Peyer's patch (tissue), 4 donors: ENCODE measurements at regions not wholly inside any gene's neighbourhood (a gene's known extent, or its start where the extent isn't known, plus 50 kb on each side); places are given as distances from the start of the nearest gene placed in this dataset.

Experiments
- DNase-seq, 3 donors: peaks; one replicate each; pipeline ENCODE4 v3.0.0-alpha.2; 2017 to 2019
- H3K27ac ChIP-seq, 4 donors: fragments of 200-600 bp; sonication (generic); one replicate each; pipeline ENCODE4 v1.5.1; 2016 to 2019
- H3K27me3 ChIP-seq, 2 donors: fragments of 200-600 bp; sonication (generic); one replicate each; pipeline ENCODE4 v1.5.1; 2019
- H3K36me3 ChIP-seq, 3 donors: fragments of 200-600 bp; sonication (generic); one replicate each; pipeline ENCODE4 v1.5.1; 2016 to 2019
- H3K4me1 ChIP-seq, 4 donors: fragments of 200-600 bp; sonication (generic); one replicate each; pipeline ENCODE4 v1.5.1; 2016 to 2019
- H3K4me3 ChIP-seq, 4 donors: fragments of 200-600 bp; sonication (generic); 1 replicate in 3 of 4; 2 replicates in 1 of 4; pipeline ENCODE4 v1.5.1; 2016 to 2019; ENCODE audit warnings: mild to moderate bottlenecking in 1 of 4
- H3K9me3 ChIP-seq, 4 donors: fragments of 200-600 bp; sonication (generic); one replicate each; pipeline ENCODE4 v1.5.1; 2016 to 2019; ENCODE audit warnings: mild to moderate bottlenecking in 1 of 4
- POLR2A ChIP-seq, 2 donors: fragments of 450-650 bp; IDR thresholded peaks; one replicate each; pipeline ENCODE4 v1.5.1; 2017; ENCODE audit warnings: antibody characterized with exemption in 2 of 2, mild to moderate bottlenecking in 2 of 2, moderate library complexity in 2 of 2
- TF ChIP-seq, protein P1 (sequence below), 6 experiments: fragments of 450-650 bp in 4 of 6; fragments of 200-600 bp in 2 of 6; sonication (generic) in 1 of 6; IDR thresholded peaks; one replicate each; pipeline ENCODE4 v1.5.1; 2017 to 2019; ENCODE audit warnings: antibody characterized with exemption in 6 of 6, mild to moderate bottlenecking in 3 of 6, moderate library complexity in 1 of 6

DNA sequence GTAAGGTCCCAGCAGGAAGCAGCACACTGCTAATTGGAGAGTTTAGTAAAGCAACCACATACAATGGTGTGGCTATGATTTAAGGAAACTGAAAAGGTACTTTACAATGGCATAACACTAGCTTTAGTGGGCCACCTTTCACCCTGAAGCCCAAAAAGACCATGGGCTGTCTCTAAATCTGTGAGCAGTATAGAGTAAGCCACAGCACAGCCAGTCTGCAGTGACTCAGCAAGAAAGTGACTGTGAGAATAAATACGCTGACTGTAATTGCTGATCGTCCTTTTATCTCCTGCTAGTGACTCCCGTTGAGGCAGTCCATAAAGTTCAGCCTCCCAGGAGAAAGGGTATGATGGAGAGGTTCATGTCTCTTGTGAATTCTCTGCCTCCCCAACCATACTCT lies 679.8 kb upstream of the KIF2B start:
- no peak for DNase-seq
- TF ChIP-seq, protein P1, sequence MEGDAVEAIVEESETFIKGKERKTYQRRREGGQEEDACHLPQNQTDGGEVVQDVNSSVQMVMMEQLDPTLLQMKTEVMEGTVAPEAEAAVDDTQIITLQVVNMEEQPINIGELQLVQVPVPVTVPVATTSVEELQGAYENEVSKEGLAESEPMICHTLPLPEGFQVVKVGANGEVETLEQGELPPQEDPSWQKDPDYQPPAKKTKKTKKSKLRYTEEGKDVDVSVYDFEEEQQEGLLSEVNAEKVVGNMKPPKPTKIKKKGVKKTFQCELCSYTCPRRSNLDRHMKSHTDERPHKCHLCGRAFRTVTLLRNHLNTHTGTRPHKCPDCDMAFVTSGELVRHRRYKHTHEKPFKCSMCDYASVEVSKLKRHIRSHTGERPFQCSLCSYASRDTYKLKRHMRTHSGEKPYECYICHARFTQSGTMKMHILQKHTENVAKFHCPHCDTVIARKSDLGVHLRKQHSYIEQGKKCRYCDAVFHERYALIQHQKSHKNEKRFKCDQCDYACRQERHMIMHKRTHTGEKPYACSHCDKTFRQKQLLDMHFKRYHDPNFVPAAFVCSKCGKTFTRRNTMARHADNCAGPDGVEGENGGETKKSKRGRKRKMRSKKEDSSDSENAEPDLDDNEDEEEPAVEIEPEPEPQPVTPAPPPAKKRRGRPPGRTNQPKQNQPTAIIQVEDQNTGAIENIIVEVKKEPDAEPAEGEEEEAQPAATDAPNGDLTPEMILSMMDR (IDR thresholded peaks at IDR 0.05) = no peak
- TF ChIP-seq POLR2A (IDR thresholded peaks at IDR 0.05) = no peak
- H3K27me3 ChIP-seq = no peaks in the 10 kb centered on the region
- no peaks in the 10 kb centered on the region for H3K36me3 ChIP-seq
- no peaks in the 10 kb centered on the region for H3K9me3 ChIP-seq
- no peak overlapping the region for H3K4me3 ChIP-seq
- H3K4me1 ChIP-seq = no peaks in the 10 kb centered on the region
- H3K27ac ChIP-seq = no peak overlapping the region

DNA sequence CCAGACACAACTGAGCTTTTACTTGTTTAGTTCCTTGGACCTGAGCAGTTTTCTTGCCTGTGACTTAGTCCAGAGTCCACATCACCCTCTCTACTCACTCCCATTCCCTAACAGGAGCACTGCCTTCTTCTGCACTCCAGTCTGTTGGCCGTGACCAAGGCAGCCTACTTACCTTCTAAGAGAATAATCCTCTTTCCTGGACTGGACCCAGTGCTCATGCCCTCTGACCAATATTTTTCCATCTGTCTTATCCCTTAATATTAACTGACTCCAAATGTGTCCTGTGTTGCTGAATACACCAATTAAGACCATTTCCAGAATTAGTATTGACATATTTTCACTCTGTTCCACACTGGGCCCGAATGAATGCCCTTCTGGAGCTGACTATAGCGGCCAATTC lies 681.0 kb upstream of the KIF2B start:
- no peaks in the 10 kb centered on the region for H3K36me3 ChIP-seq
- no peak overlapping the region for H3K4me3 ChIP-seq
- H3K9me3 ChIP-seq = no peaks in the 10 kb centered on the region
- H3K27me3 ChIP-seq = no peaks in the 10 kb centered on the region
- no peaks in the 10 kb centered on the region for H3K4me1 ChIP-seq
- DNase-seq = no peak
- no peak overlapping the region for H3K27ac ChIP-seq
- TF ChIP-seq, protein P1 (IDR thresholded peaks at IDR 0.05) = no peak
- TF ChIP-seq POLR2A (IDR thresholded peaks at IDR 0.05) = no peak

DNA sequence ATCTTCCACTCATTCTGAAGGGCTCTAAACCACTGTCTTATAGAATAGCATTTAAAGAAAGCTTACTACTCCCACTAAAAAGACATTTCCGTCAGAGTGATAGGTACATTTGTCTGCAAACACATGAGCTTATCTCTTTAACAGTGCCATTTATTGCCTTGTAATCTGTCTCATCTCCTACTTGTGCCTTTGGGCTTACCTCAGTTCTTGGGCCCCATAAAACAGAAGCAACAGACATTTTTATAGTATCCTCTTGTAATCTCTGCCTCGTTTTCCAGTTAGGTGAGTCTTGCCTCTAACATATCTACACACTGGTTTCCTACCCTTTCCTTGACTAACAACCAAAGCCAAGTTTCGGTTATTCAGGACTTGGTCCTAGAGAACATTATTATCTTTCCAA lies 681.4 kb upstream of the KIF2B start:
- Histone ChIP-seq H3K36me3 (no peaks in the 10 kb centered on the region), H3K27me3 (no peaks in the 10 kb centered on the region), H3K4me3 (no peak overlapping the region), H3K27ac (no peak overlapping the region), H3K9me3 (no peaks in the 10 kb centered on the region), H3K4me1 (no peaks in the 10 kb centered on the region)
- no peak for DNase-seq
- no peak for TF ChIP-seq POLR2A (IDR thresholded peaks at IDR 0.05)
- TF ChIP-seq, protein P1 (IDR thresholded peaks at IDR 0.05) = no peak

DNA sequence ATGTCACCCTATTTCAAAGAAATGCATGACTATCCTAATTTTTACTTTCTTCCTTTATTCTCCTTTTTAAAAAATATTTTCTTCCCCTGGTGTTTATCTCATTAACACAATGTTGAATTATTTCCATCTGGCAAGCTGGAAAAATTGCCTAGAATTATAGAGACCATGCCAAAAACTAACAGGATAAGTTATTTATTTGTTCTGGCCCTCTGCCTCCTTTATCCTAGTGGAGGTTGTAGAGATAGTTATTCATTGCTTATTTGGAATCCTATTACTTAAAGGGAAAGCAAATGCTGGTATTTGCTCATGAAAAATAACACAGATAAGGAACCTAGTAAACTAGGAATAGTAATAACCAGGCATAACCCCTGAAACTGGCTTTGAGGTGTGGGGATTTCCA lies 684.9 kb upstream of the KIF2B start:
- no peak overlapping the region for H3K4me3 ChIP-seq
- DNase-seq = no peak
- no peaks in the 10 kb centered on the region for H3K27me3 ChIP-seq
- TF ChIP-seq, protein P1 (IDR thresholded peaks at IDR 0.05) = no peak
- no peak for TF ChIP-seq POLR2A (IDR thresholded peaks at IDR 0.05)
- no peak overlapping the region for H3K27ac ChIP-seq
- H3K36me3 ChIP-seq = no peaks in the 10 kb centered on the region
- H3K9me3 ChIP-seq = no peaks in the 10 kb centered on the region
- no peaks in the 10 kb centered on the region for H3K4me1 ChIP-seq

DNA sequence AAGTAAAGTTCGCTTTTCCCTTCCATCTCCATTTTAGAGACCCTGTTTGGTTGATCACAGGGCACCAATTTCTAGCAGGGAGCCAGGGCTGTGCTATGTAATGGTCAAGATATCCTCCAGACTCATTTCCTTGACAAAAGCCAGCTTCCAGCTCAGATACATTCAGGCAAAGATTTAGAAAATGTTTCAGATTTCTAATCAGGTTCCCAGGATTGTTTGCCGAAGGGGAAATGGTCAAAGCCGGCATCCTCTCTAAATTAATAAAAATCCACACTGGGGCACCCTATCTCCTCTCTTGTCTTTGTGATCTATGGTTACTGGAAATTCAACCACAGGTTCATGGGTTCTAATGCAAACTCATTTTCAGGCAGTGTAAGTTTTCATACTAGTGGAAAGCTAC lies 686.8 kb upstream of the KIF2B start:
- Histone ChIP-seq H3K27me3 (no peaks in the 10 kb centered on the region), H3K4me1 (no peaks in the 10 kb centered on the region), H3K4me3 (no peak overlapping the region), H3K36me3 (no peaks in the 10 kb centered on the region), H3K9me3 (no peaks in the 10 kb centered on the region), H3K27ac (no peak overlapping the region)
- TF ChIP-seq, protein P1 (IDR thresholded peaks at IDR 0.05) = no peak
- no peak for TF ChIP-seq POLR2A (IDR thresholded peaks at IDR 0.05)
- DNase-seq = no peak

DNA sequence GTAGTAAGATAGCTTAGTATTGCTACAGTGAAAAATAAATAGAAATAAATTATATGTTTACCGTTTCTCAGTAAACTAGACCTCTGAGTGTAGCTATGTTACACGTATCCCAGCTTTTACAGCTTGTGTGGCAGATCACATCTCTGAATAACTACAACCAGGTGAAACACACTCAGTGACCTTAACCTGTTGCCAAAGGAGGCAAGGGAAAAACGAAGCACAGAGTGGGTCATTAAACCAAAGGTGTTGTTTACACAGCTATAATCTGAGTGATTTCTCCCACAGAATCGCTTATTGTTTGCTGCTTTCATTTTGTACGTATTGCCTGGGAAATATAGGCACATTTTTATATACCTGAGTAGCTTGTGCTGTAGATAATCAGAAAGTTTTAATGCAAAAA lies 688.2 kb upstream of the KIF2B start:
- Histone ChIP-seq H3K36me3 (no peaks in the 10 kb centered on the region), H3K9me3 (no peaks in the 10 kb centered on the region), H3K27ac (no peak overlapping the region), H3K27me3 (no peaks in the 10 kb centered on the region), H3K4me3 (no peak overlapping the region), H3K4me1 (no peaks in the 10 kb centered on the region)
- TF ChIP-seq, protein P1 (IDR thresholded peaks at IDR 0.05) = no peak
- TF ChIP-seq POLR2A (IDR thresholded peaks at IDR 0.05) = no peak
- DNase-seq = no peak
